ENCODE measurements at regions not wholly inside any gene's neighbourhood (a gene's known extent, or its start where the extent isn't known, plus 50 kb on each side); places are given as distances from the start of the nearest gene placed in this dataset.

DNA sequence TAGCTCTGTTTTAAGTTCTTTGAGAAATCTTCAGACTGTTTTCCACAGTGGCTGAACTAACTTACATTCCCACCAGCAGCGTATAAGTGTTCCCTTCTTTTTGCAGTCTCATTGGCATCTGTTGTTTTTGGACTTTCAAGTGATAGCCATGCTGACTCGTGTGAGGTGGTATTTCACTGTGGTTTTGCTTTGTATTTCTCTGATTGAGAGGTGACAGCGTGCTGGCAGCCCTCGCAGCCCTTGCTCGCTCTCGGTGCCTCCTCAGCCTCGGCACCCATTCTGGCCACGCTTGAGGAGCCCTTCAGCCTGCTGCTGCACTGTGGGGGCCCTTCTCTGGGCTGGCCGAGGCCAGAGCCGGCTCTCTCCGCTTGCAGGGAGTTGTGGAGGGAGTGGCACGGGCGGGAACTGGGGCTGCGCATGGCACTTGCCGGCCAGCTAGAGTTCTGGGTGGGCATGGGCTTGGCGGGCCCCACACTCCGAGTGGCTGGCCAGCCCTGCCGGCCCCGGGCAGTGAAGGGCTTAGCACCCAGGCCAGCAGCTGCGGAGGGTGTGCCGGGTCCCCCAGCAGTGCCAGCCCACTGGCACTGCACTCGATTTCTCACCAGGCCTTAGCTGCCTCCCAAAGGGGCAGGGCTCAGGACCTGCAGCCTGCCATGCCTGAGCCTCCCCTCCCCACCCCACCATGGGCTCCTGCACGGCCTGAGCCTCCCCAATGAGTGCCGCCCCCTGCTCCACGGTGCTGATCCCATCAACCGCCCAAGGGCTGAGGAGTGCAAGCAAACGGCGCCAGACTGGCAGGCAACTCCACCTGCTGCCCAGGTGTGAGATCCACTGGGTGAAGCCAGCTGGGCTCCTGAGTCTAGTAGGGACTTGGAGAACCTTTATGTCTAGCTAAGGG is 151.8 kb downstream of the IRS1 start:
- Histone ChIP-seq H3K79me1 (ENCODE audit: insufficient read depth, low read depth, low read length, poor library complexity, severe bottlenecking) (no peaks in the 10 kb centered on the region), H3K18ac (ENCODE audit: insufficient read length, low read depth, low read length) (no peak overlapping the region), H3K4me2 (ENCODE audit: insufficient read depth, insufficient read length, low read length) (no peak overlapping the region), H4K5ac (ENCODE audit: insufficient read length, low read depth, low read length) (no peak overlapping the region), H3K9me3 (ENCODE audit: control insufficient read depth, low read depth, low read length) (no peaks in the 10 kb centered on the region), H2BK20ac (ENCODE audit: low read depth, low read length, poor library complexity, severe bottlenecking) (no peak overlapping the region), H3K23ac (ENCODE audit: insufficient read length, low read depth, low read length) (no peak overlapping the region), H2AFZ (ENCODE audit: low read length) (no peak overlapping the region), H2BK12ac (ENCODE audit: insufficient read length, low read depth, low read length) (no peak overlapping the region), H2AK5ac (ENCODE audit: insufficient read length, low read length) (no peak overlapping the region), H3K27ac (ENCODE audit: insufficient read length, low read depth, low read length) (no peak overlapping the region), H3K23me2 (ENCODE audit: insufficient read length, low read depth, low read length, poor library complexity, severe bottlenecking) (no peaks in the 10 kb centered on the region), H3K56ac (ENCODE audit: insufficient read length, low read depth, low read length) (no peak overlapping the region), H2BK15ac (ENCODE audit: low read depth, low read length) (no peak overlapping the region), H4K20me1 (ENCODE audit: control insufficient read depth, insufficient read depth, insufficient read length) (no peaks in the 10 kb centered on the region), H3K4me1 (ENCODE audit: insufficient read depth, low read length) (peaks cover 9% of the 10 kb centered on the region), H4K91ac (ENCODE audit: insufficient read length, low read depth, low read length) (no peak overlapping the region), H3T11ph (ENCODE audit: low read length) (no peak overlapping the region), H3K79me2 (ENCODE audit: insufficient read depth, low read length) (no peaks in the 10 kb centered on the region), H4K8ac (replicated peaks; ENCODE audit: insufficient read length, low read depth, low read length) (no peak overlapping the region), H3K14ac (ENCODE audit: insufficient read depth, low read length) (no peak overlapping the region), H3K27me3 (ENCODE audit: insufficient read depth, low read length) (no peaks in the 10 kb centered on the region), H2BK120ac (ENCODE audit: low read depth, low read length, poor library complexity, severe bottlenecking) (no peak overlapping the region), H3K9ac (ENCODE audit: extremely low read depth, insufficient read length, low read length) (no peak overlapping the region), H2BK5ac (ENCODE audit: insufficient read length, low read length) (no peak overlapping the region), H3K4ac (ENCODE audit: low read depth, low read length) (no peak overlapping the region)
- H3K9me3 Mint-ChIP-seq = peaks cover 16 to 23% of the 10 kb centered on the region in 2 experiments
- DNase-seq = no peak
- no peak overlapping the region for H3K27ac Mint-ChIP-seq
- no CpG with 5 or more reads among the region's 28 CpGs for WGBS (ENCODE audit: extremely low coverage, insufficient read length, low lambda C conversion rate)
- H3K27me3 Mint-ChIP-seq (ENCODE audit: low read depth) = peaks cover 1% of the 10 kb centered on the region
- TF ChIP-seq, protein P1, sequence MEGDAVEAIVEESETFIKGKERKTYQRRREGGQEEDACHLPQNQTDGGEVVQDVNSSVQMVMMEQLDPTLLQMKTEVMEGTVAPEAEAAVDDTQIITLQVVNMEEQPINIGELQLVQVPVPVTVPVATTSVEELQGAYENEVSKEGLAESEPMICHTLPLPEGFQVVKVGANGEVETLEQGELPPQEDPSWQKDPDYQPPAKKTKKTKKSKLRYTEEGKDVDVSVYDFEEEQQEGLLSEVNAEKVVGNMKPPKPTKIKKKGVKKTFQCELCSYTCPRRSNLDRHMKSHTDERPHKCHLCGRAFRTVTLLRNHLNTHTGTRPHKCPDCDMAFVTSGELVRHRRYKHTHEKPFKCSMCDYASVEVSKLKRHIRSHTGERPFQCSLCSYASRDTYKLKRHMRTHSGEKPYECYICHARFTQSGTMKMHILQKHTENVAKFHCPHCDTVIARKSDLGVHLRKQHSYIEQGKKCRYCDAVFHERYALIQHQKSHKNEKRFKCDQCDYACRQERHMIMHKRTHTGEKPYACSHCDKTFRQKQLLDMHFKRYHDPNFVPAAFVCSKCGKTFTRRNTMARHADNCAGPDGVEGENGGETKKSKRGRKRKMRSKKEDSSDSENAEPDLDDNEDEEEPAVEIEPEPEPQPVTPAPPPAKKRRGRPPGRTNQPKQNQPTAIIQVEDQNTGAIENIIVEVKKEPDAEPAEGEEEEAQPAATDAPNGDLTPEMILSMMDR (conservative IDR thresholded peaks at IDR 0.05) = no peak
- peaks cover 19 to 23% of the 10 kb centered on the region in 2 experiments for H3K4me1 Mint-ChIP-seq
- no peak overlapping the region for H3K4me3 Mint-ChIP-seq
- peaks cover 6 to 15% (median 15%) of the 10 kb centered on the region in 3 experiments for H3K36me3 Mint-ChIP-seq (ENCODE audit: insufficient read depth in 1 of 3, low read depth in 3 of 3)

All from H9 (cell line).